Glutamatergic neuron (in vitro differentiated cells): ENCODE measurements at regions not wholly inside any gene's neighbourhood (a gene's known extent, or its start where the extent isn't known, plus 50 kb on each side); places are given as distances from the start of the nearest gene placed in this dataset.

Experiments
- DNase-seq: peaks from one replicate; pipeline ENCODE4 v3.0.0; 2022
- H3K27ac Mint-ChIP-seq: one replicate; pipeline ENCODE4 v1.8.0; 2020; ENCODE audit warnings: mild to moderate bottlenecking, mixed read lengths, inconsistent platforms; ENCODE audit not compliant: unreplicated experiment
- H3K27me3 Mint-ChIP-seq: one replicate; pipeline ENCODE4 v1.8.0; 2020; ENCODE audit warnings: mild to moderate bottlenecking, moderate library complexity, mixed read lengths, inconsistent platforms; ENCODE audit not compliant: unreplicated experiment
- H3K36me3 Mint-ChIP-seq: one replicate; pipeline ENCODE4 v1.8.0; 2020; ENCODE audit warnings: mild to moderate bottlenecking, mixed read lengths, inconsistent platforms; ENCODE audit not compliant: unreplicated experiment
- H3K4me1 Mint-ChIP-seq: one replicate; pipeline ENCODE4 v1.8.0; 2020; ENCODE audit warnings: mild to moderate bottlenecking, low read depth, mixed read lengths, inconsistent platforms; ENCODE audit not compliant: unreplicated experiment
- H3K4me3 Mint-ChIP-seq: one replicate; pipeline ENCODE4 v1.8.0; 2020; ENCODE audit warnings: mild to moderate bottlenecking, mixed read lengths, inconsistent platforms; ENCODE audit not compliant: unreplicated experiment
- H3K9me3 Mint-ChIP-seq: one replicate; pipeline ENCODE4 v1.8.0; 2020; ENCODE audit warnings: mild to moderate bottlenecking, moderate library complexity, mixed read lengths, inconsistent platforms; ENCODE audit not compliant: unreplicated experiment
- CTCF ChIP-seq: fragments of 200-600 bp; sonication (generic); IDR thresholded peaks from one replicate; pipeline ENCODE4 v1.5.0; 2021; ENCODE audit not compliant: partially characterized antibody, unreplicated experiment

DNA sequence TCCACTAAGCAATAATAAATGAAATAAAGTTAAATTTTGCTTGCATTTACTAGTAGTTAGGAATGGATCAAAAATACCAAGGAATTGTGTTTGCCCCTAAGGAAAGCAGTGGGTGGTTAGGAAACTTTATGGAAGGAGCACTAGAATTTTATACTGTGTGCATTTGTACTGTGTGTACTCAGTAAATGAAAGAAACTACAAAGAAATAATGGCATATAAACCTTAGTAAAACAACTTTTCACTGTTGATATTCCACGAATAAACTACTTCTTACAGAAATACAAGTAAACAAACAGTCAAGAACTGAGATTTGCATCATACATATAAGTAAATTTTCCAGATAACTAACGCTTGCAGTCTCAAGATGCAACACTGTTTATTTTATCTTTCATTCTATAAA, 103.7 kb upstream of the PARP8 start:
- TF ChIP-seq CTCF = no peak
- H3K36me3 Mint-ChIP-seq = no peaks in the 10 kb centered on the region
- H3K27ac Mint-ChIP-seq = no peak overlapping the region
- no peak for DNase-seq
- H3K4me3 Mint-ChIP-seq = no peak overlapping the region
- no peaks in the 10 kb centered on the region for H3K27me3 Mint-ChIP-seq
- H3K9me3 Mint-ChIP-seq = peaks cover 1% of the 10 kb centered on the region
- H3K4me1 Mint-ChIP-seq = no peaks in the 10 kb centered on the region

DNA sequence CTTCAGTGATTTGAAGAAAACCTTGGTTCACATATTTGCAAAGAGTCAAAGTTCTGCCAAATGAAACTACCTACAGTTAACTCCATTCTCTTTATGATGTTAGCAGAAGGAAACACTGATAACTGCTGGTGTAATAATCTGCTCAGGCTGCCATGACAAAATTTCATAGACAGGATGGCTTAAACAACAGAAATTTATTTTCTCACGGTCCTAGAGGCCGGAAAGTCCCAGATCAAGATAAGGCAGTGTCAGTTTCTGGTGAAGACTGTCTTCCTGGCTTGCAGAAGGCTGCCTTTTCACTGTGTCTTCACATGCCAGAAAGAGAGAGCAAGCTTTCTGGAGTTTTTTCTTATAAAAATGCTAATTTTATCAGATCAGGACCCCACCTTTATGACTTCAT, 102.4 kb upstream of the PARP8 start:
- H3K9me3 Mint-ChIP-seq = peaks cover 1% of the 10 kb centered on the region

GRCh38 chr5:50564558-50564957, 101.9 kb upstream of the PARP8 start:
- Mint-ChIP-seq H3K4me3 (no peak overlapping the region), H3K27ac (no peak overlapping the region), H3K27me3 (no peaks in the 10 kb centered on the region), H3K36me3 (no peaks in the 10 kb centered on the region), H3K4me1 (no peaks in the 10 kb centered on the region), H3K9me3 (peaks cover 1% of the 10 kb centered on the region)
- DNase-seq = no peak
- no peak for TF ChIP-seq CTCF

More for the DNA sequence above, 102.4 kb upstream of the PARP8 start:
- TF ChIP-seq CTCF = no peak
- no peak overlapping the region for H3K4me3 Mint-ChIP-seq
- H3K27me3 Mint-ChIP-seq = no peaks in the 10 kb centered on the region
- DNase-seq = no peak
- H3K36me3 Mint-ChIP-seq = no peaks in the 10 kb centered on the region
- no peak overlapping the region for H3K27ac Mint-ChIP-seq
- H3K4me1 Mint-ChIP-seq = no peaks in the 10 kb centered on the region

GRCh38 chr5:50574121-50574520, 92.3 kb upstream of the PARP8 start:
- Mint-ChIP-seq H3K4me3 (no peak overlapping the region), H3K36me3 (no peaks in the 10 kb centered on the region), H3K9me3 (peaks cover 1% of the 10 kb centered on the region)

GRCh38 chr5:50575740-50576139, 90.7 kb upstream of the PARP8 start:
- H3K27me3 Mint-ChIP-seq = no peaks in the 10 kb centered on the region
- DNase-seq = no peak
- H3K4me3 Mint-ChIP-seq = no peak overlapping the region
- TF ChIP-seq CTCF = no peak
- H3K9me3 Mint-ChIP-seq = peaks cover 1% of the 10 kb centered on the region
- H3K27ac Mint-ChIP-seq = no peak overlapping the region
- peaks cover 21% of the 10 kb centered on the region for H3K4me1 Mint-ChIP-seq
- no peaks in the 10 kb centered on the region for H3K36me3 Mint-ChIP-seq

More at GRCh38 chr5:50574121-50574520, 92.3 kb upstream of the PARP8 start:
- H3K27me3 Mint-ChIP-seq = no peaks in the 10 kb centered on the region
- H3K4me1 Mint-ChIP-seq = peaks cover 21% of the 10 kb centered on the region
- no peak for DNase-seq
- no peak overlapping the region for H3K27ac Mint-ChIP-seq
- no peak for TF ChIP-seq CTCF
